ENCODE measurements at regions not wholly inside any gene's neighbourhood (a gene's known extent, or its start where the extent isn't known, plus 50 kb on each side); places are given as distances from the start of the nearest gene placed in this dataset.
A peak's percentile ranks its signal among the peaks of the same experiment; 100 is the strongest.

- TF ChIP-seq DDIT3 (CRISPR knock-in tag; IDR thresholded peaks at IDR 0.05) (no peak), MIER3 (CRISPR knock-in tag; IDR thresholded peaks at IDR 0.05; ENCODE audit: borderline replicate concordance) (peak; percentile 17; the same call in 1 of the 2 replicates), KLF16 (CRISPR knock-in tag; IDR thresholded peaks at IDR 0.05) (0 out of 4 replicates have a peak, but pooled peaks of 1 of the 2 experiments have one; percentile 23), RXRA (CRISPR knock-in tag; IDR thresholded peaks at IDR 0.05) (no peak), ZBTB42 (CRISPR knock-in tag; IDR thresholded peaks at IDR 0.05) (no peak), POLR2A (IDR thresholded peaks at IDR 0.05; ENCODE audit: insufficient read depth in 1 of 2, low read depth in 2 of 2, low read length in 2 of 2) (no peak), CC2D1A (CRISPR knock-in tag; IDR thresholded peaks at IDR 0.05) (no peak), MBNL3 (CRISPR knock-in tag; conservative IDR thresholded peaks at IDR 0.05) (no peak), RCOR2 (CRISPR knock-in tag; IDR thresholded peaks at IDR 0.05) (0 out of 2 replicates have a peak, but pooled peaks have one; percentile 37), ZNF230 (CRISPR knock-in tag; IDR thresholded peaks at IDR 0.05) (no peak; the same call in 1 of the 2 replicates), RAD21 (CRISPR knock-in tag; IDR thresholded peaks at IDR 0.05) (no peak), ZNF343 (CRISPR knock-in tag; IDR thresholded peaks at IDR 0.05) (no peak), TARDBP (CRISPR knock-in tag; IDR thresholded peaks at IDR 0.05) (no peak; the same call in 1 of the 2 replicates), HNF4A (CRISPR knock-in tag; IDR thresholded peaks at IDR 0.05) (peak; percentile 91), ZNF558 (CRISPR knock-in tag; IDR thresholded peaks at IDR 0.05; ENCODE audit: borderline replicate concordance) (no peak), XRCC5 (optimal IDR thresholded peaks at IDR 0.05; ENCODE audit: low read length) (no peak), NFIC (IDR thresholded peaks at IDR 0.05; ENCODE audit: low read length) (peak; percentile 71; the same call in 1 of the 2 replicates), ZNF235 (CRISPR knock-in tag; IDR thresholded peaks at IDR 0.05; ENCODE audit: borderline replicate concordance) (no peak)
- TF ChIP-seq, protein P1, sequence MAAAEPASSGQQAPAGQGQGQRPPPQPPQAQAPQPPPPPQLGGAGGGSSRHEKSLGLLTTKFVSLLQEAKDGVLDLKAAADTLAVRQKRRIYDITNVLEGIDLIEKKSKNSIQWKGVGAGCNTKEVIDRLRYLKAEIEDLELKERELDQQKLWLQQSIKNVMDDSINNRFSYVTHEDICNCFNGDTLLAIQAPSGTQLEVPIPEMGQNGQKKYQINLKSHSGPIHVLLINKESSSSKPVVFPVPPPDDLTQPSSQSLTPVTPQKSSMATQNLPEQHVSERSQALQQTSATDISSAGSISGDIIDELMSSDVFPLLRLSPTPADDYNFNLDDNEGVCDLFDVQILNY (CRISPR knock-in tag; conservative IDR thresholded peaks at IDR 0.05), result no peak
- TF ChIP-seq, protein P2, sequence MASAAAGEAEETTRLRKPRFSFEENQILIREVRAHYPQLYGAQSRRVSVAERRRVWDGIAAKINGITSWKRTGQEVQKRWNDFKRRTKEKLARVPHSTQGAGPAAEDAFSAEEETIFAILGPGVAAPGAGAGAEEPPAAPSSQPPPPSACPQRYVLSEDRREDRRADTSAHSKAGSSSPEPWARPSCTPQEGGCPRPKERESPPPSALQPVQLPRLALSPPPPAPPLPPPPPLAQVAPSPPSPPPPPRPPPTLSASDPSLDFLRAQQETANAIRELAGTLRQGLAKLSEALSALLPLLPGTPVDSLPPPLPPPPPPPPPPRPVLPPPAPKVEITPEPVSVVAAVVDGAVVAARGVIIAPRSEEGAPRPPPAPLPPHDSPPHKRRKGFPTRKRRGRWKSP (CRISPR knock-in tag; IDR thresholded peaks at IDR 0.05), result peak; percentile 21; the same call in 1 of the 2 replicates
- TF ChIP-seq, protein P3, sequence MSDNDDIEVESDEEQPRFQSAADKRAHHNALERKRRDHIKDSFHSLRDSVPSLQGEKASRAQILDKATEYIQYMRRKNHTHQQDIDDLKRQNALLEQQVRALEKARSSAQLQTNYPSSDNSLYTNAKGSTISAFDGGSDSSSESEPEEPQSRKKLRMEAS (IDR thresholded peaks at IDR 0.05), result no peak; the same call in 1 of the 2 replicates
- TF ChIP-seq, protein P4, sequence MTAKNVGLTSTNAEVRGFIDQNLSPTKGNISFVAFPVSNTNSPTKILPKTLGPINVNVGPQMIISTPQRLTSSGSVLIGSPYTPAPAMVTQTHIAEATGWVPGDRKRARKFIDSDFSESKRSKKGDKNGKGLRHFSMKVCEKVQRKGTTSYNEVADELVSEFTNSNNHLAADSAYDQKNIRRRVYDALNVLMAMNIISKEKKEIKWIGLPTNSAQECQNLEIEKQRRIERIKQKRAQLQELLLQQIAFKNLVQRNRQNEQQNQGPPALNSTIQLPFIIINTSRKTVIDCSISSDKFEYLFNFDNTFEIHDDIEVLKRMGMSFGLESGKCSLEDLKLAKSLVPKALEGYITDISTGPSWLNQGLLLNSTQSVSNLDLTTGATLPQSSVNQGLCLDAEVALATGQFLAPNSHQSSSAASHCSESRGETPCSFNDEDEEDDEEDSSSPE (CRISPR knock-in tag; IDR thresholded peaks at IDR 0.05), result no peak
- TF ChIP-seq, protein P5, sequence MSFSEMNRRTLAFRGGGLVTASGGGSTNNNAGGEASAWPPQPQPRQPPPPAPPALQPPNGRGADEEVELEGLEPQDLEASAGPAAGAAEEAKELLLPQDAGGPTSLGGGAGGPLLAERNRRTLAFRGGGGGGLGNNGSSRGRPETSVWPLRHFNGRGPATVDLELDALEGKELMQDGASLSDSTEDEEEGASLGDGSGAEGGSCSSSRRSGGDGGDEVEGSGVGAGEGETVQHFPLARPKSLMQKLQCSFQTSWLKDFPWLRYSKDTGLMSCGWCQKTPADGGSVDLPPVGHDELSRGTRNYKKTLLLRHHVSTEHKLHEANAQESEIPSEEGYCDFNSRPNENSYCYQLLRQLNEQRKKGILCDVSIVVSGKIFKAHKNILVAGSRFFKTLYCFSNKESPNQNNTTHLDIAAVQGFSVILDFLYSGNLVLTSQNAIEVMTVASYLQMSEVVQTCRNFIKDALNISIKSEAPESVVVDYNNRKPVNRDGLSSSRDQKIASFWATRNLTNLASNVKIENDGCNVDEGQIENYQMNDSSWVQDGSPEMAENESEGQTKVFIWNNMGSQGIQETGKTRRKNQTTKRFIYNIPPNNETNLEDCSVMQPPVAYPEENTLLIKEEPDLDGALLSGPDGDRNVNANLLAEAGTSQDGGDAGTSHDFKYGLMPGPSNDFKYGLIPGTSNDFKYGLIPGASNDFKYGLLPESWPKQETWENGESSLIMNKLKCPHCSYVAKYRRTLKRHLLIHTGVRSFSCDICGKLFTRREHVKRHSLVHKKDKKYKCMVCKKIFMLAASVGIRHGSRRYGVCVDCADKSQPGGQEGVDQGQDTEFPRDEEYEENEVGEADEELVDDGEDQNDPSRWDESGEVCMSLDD (CRISPR knock-in tag; IDR thresholded peaks at IDR 0.05; ENCODE audit: borderline replicate concordance), result peak; percentile 87
These were observed 76.9 kb upstream of the TNFSF18 start (continued) for GRCh38 chr1:173127369-173128307.
